Activated naive CD8-positive, alpha-beta T cell treated with anti-CD3 and anti-CD28 coated beads for 36 hours (primary cell): ENCODE measurements at regions not wholly inside any gene's neighbourhood (a gene's known extent, or its start where the extent isn't known, plus 50 kb on each side); places are given as distances from the start of the nearest gene placed in this dataset.

Experiments used
- DNase-seq: peaks from one replicate; pipeline ENCODE4 v3.0.0; 2021
- H3K27ac Mint-ChIP-seq: one replicate; pipeline ENCODE4 v1.8.0; 2022; ENCODE audit warnings: mild to moderate bottlenecking, moderate library complexity, mixed read lengths
- H3K27me3 Mint-ChIP-seq: one replicate; pipeline ENCODE4 v1.8.0; 2022; ENCODE audit warnings: mild to moderate bottlenecking, mixed read lengths
- H3K36me3 Mint-ChIP-seq: one replicate; pipeline ENCODE4 v1.8.0; 2021; ENCODE audit warnings: mild to moderate bottlenecking, mixed read lengths
- H3K4me1 Mint-ChIP-seq: one replicate; pipeline ENCODE4 v1.8.0; 2021; ENCODE audit warnings: mixed read lengths
- H3K4me3 Mint-ChIP-seq: one replicate; pipeline ENCODE4 v1.8.0; 2022; ENCODE audit warnings: mild to moderate bottlenecking, moderate library complexity, mixed read lengths
- H3K9me3 Mint-ChIP-seq: one replicate; pipeline ENCODE4 v1.8.0; 2022; ENCODE audit warnings: mixed read lengths

DNA sequence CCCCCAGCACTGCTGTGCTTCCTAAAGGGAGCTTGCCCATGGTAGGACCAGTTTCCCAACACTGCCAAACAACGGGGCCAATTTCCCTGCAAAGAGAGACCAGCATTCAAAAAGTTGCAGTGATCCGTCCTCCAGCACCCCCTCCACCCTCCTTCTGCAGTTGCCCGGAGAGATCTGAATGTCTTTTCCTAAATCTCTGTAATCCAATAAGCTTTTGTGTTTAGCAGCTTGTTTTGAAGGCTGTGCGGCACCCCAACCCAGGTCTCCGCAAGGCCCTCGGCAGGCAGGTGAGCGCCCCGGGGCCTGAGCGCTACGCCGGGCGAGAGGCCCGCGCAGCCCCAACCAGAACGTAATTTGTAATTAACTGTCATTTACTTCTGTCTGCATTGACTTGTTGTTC, 366.9 kb upstream of the IRX2 start:
- Mint-ChIP-seq H3K36me3 (no peaks in the 10 kb centered on the region), H3K4me1 (peaks cover 2% of the 10 kb centered on the region), H3K27ac (no peak overlapping the region), H3K4me3 (no peak overlapping the region), H3K27me3 (peaks cover 79% of the 10 kb centered on the region), H3K9me3 (peaks cover 2% of the 10 kb centered on the region)
- no peak for DNase-seq

DNA sequence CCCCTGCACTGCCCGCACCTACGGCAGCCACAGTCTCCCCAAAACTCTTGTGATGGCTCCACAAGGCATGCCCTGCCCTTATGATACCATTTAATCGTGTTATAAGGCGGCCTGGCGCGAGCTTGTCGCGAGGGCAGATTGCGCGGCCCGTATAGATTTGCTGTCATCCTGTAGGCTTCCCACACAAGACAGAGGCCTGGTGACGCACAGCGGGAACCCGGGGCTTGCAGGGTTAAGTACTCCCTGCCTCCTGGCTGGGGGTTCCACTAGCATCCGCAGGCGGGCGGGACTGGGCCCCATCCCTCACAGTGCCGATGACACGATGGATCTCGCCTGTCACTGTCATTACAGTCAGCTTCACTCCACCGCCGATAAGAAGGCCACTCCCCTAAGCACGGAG, 364.9 kb upstream of the IRX2 start:
- Mint-ChIP-seq H3K27ac (no peak overlapping the region), H3K9me3 (peaks cover 2% of the 10 kb centered on the region), H3K27me3 (peaks cover 63% of the 10 kb centered on the region), H3K4me3 (no peak overlapping the region), H3K4me1 (no peaks in the 10 kb centered on the region), H3K36me3 (no peaks in the 10 kb centered on the region)
- DNase-seq: no peak

DNA sequence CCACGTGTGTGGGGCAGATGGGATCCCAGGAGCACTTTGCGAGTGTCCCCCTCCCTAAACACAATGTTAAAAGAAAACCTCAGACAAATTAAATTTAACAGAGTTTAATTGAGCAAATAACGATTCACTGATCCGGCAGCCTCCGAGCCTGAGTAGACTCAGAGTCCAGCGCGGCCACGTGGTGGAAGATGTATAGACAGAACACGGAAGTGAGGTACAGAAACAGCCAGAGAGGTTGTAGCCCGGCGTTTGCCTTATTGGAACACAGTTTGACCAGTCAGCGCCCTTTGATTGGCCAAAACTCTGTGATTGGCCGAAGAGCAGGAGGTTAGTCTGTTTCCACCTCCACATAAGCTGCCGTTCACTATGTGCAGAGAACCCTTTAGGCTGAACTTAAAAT, 363.0 kb upstream of the IRX2 start:
- Mint-ChIP-seq H3K27ac (no peak overlapping the region), H3K9me3 (peaks cover 2% of the 10 kb centered on the region), H3K27me3 (peaks cover 47% of the 10 kb centered on the region), H3K36me3 (no peaks in the 10 kb centered on the region), H3K4me3 (no peak overlapping the region), H3K4me1 (no peaks in the 10 kb centered on the region)
- DNase-seq: no peak

DNA sequence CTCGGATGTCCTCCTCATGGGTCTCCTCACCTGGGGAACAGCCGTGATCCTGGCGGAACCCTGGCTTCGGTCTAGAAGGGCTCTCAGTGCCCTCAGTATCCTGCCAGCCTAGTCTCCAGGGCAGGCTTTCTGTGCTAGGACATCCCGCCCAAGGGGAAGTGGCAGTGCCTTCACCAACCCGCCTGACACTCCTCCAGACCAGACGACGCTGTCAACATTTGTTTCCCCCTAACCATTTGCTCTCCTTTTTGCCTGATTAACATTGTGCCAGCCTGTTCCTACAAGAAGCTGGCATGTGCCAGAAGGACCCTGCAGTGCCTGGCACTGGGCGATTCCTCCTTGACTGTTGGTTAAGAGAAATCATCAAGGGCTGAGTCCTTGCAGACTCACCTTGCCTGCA, 358.9 kb upstream of the IRX2 start:
- peaks cover 2% of the 10 kb centered on the region for H3K9me3 Mint-ChIP-seq
- H3K27me3 Mint-ChIP-seq: peaks cover 32% of the 10 kb centered on the region
- H3K36me3 Mint-ChIP-seq: no peaks in the 10 kb centered on the region
- no peak overlapping the region for H3K27ac Mint-ChIP-seq
- DNase-seq: no peak
- H3K4me1 Mint-ChIP-seq: no peaks in the 10 kb centered on the region
- no peak overlapping the region for H3K4me3 Mint-ChIP-seq

DNA sequence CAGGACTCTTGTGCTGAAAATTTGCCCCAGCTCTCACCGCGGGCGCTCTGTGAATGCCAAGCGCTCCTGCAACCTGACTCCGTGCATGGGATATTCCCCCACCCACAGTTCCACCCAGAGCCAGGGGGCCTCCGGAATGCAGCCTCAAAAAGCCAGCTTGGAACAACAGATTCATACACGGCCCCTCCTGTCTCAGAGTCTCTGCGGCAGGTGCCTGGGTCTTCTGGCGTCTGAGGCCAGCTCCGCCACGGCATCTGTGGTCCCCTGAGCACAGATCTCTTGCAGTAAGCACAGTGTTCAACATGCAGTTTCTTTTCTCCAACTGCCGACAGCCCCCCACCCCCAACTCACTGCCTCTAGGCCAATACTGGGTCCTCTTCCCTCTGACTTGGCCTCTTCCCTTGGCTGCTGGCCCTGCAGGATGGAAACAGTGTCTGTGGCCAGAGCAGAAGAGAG, 355.7 kb upstream of the IRX2 start:
- peaks cover 56% of the 10 kb centered on the region for H3K27me3 Mint-ChIP-seq
- no peaks in the 10 kb centered on the region for H3K9me3 Mint-ChIP-seq
- DNase-seq: no peak
- H3K4me1 Mint-ChIP-seq: no peaks in the 10 kb centered on the region
- no peak overlapping the region for H3K4me3 Mint-ChIP-seq
- H3K27ac Mint-ChIP-seq: no peak overlapping the region
- H3K36me3 Mint-ChIP-seq: no peaks in the 10 kb centered on the region

DNA sequence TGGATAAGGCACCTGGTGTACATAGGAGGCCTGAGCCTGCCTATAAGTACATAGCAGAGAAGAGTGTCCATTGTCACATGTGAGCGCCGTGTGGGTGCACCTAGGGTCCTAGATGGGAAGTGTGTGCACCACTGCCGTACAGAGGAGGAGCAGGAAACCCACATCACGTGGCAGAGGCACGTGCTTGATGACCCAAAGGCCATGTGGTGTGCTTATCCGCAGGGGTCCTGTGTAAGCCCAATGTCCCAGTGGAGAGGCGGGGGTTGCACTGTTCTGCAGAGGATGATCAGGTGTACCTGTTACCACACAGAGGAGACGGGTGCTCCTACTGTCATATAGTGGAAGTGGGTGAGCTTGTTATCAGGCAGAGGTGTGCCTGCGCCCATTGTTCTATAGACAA, 354.1 kb upstream of the IRX2 start:
- Mint-ChIP-seq H3K27me3 (peaks cover 69% of the 10 kb centered on the region), H3K4me1 (no peaks in the 10 kb centered on the region), H3K36me3 (no peaks in the 10 kb centered on the region), H3K4me3 (no peak overlapping the region), H3K27ac (no peak overlapping the region), H3K9me3 (no peaks in the 10 kb centered on the region)
- DNase-seq: no peak

DNA sequence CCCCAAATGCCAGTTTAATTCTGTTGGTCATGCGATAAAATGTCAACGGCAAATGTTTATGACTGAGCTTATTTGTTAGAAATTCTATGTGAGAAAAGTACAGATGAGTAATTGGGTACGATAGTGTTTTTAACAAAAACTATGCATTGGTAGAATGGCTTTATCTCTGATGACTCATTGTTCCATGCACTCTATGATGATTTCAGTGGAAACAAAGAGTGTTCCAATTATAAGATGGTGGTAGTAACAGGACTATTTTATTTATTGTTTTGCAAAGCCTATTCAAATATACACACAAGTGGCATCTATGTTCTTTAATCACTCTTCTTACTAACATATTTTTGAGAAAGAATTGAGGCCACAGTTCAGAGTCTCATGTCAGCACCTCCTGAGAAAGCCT, 353.7 kb upstream of the IRX2 start:
- Mint-ChIP-seq H3K27ac (no peak overlapping the region), H3K4me1 (no peaks in the 10 kb centered on the region), H3K4me3 (no peak overlapping the region), H3K36me3 (no peaks in the 10 kb centered on the region), H3K9me3 (no peaks in the 10 kb centered on the region), H3K27me3 (peaks cover 69% of the 10 kb centered on the region)
- no peak for DNase-seq

DNA sequence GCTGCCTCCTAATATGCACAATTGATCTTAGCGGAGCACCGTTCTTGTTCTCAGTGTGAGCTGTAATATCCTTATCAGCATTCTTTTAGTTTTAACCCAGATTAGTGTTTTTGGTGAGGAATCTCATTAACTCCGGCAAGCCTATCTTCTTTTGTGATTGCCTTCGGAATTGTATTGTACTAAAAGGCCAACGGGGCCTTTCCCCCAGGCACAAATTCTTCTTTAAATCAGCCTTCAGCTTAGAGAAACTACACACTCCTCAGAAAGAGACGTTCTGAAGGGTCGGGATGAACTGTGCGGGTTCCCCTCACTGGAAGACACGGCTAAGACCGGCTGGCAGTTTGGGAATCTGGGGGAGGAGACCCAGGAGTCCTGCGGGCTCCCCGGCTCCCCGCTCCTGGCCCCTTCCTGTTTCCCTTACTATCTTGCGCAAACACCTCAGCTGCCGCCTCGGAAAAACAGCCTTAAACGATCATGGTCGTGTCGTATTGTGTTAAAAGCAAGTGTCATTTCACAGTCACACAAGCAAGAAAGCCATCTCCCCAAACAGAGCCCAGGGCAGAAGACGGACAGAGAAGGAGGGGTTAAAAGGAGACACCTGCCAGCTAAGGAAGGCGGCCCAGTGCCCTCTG, 353.1 kb upstream of the IRX2 start:
- no peak for DNase-seq
- no peaks in the 10 kb centered on the region for H3K36me3 Mint-ChIP-seq
- H3K4me1 Mint-ChIP-seq: no peaks in the 10 kb centered on the region
- H3K27me3 Mint-ChIP-seq: peaks cover 69% of the 10 kb centered on the region
- H3K4me3 Mint-ChIP-seq: no peak overlapping the region
- H3K9me3 Mint-ChIP-seq: no peaks in the 10 kb centered on the region
- H3K27ac Mint-ChIP-seq: no peak overlapping the region

DNA sequence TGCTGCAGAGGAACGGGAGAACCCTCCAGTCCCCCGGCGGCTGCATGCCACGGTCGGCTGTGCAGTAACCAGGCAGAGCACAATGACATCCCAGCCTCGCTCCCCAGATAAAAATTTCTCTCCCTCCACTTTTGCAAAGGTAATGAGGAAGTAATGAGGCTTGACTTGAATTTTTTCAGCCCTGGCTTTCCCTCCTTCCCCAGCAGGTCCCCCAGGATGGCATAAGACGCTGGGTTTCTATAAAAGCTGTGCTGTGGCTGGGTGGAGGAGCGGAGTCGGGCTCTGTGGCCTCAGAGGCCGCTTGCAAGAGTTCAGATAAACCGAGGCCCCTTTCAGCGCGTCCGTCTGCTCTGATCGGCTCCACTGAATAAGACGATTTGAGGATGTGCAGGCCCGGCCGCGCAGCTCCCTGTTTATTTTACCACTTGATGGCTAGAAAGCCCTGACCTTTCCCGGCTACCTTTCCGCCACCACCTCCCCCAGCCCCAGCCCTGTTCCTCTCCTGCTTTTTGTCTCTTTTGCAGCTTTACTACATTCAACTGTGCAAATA, 351.9 kb upstream of the IRX2 start:
- DNase-seq: no peak
- Mint-ChIP-seq H3K27me3 (peaks cover 63% of the 10 kb centered on the region), H3K9me3 (no peaks in the 10 kb centered on the region), H3K4me1 (no peaks in the 10 kb centered on the region), H3K36me3 (no peaks in the 10 kb centered on the region), H3K27ac (no peak overlapping the region), H3K4me3 (no peak overlapping the region)

DNA sequence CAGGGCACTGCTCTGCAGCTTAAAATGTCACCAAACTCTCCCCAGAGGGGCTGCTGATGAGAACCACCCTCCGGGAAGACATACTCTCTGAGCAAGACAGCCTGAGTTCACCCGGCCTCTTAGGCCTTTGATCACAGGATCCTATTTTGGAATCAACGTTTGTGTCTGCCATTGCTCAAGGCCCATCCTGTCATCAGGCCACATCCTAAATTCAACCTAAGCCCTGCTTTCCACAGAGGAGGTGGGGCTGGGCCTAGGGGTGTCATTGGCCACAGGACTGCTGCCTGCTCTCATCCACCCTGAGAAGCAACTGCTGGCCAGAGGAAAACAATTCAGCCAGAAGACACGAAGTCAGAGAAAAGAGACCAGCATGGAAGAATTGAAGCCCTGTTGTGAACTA, 351.1 kb upstream of the IRX2 start:
- Mint-ChIP-seq H3K36me3 (no peaks in the 10 kb centered on the region), H3K4me1 (no peaks in the 10 kb centered on the region), H3K4me3 (no peak overlapping the region), H3K27me3 (peaks cover 56% of the 10 kb centered on the region), H3K9me3 (no peaks in the 10 kb centered on the region), H3K27ac (no peak overlapping the region)
- DNase-seq: no peak

DNA sequence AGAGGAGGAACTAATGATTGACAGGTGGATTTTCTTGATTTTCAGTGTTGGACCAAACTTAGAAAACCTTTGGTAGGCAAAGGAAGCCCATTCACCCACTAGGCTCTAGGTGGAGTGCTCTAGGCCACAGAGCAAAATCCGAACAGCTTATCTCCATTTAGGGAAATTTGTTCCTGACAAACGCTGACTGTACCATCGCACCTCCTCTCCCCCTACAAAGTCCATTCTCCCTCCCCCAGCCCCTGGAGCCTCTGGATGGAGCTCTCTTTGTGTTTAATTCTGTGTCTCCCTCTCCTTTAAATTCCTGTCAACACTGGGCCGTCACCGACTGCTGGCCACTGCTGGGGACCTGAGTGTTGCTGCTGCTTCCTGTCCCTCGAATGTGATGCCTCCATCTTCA, 350.1 kb upstream of the IRX2 start:
- Mint-ChIP-seq H3K4me1 (no peaks in the 10 kb centered on the region), H3K9me3 (no peaks in the 10 kb centered on the region), H3K36me3 (no peaks in the 10 kb centered on the region), H3K27me3 (peaks cover 50% of the 10 kb centered on the region), H3K4me3 (no peak overlapping the region), H3K27ac (no peak overlapping the region)
- no peak for DNase-seq

DNA sequence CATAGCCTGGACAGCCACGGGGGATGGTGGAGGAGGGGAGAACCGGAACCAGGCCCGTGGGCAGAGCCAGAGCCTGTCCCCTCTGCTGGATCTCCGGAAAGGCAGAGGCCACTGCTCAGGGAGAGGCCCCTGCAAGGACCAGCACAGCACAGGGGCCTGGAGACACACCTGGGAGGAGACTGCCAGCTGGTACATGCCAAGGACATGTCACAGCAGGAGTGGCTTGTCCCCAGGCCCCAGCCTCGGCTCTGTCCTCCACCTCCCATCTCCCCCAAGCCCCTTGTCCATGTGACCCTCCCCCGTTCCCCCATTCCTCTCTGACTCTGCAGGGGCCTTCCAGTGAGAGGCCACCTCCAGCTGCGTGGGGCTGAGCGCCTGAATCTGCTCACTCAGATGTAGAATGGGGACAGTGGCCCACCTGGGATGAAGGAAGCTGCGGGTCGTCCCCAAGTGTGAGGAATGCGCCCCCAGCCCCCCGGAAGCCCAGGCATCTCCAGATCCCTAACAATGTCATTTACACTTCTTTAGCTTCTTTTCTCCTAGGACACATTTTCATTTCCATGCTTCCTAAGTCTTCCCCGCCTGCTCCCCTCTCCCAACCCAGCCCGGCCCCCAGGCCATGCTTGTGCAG, 349.6 kb upstream of the IRX2 start:
- DNase-seq: no peak
- Mint-ChIP-seq H3K4me3 (no peak overlapping the region), H3K36me3 (no peaks in the 10 kb centered on the region), H3K27ac (no peak overlapping the region), H3K4me1 (no peaks in the 10 kb centered on the region), H3K27me3 (peaks cover 49% of the 10 kb centered on the region), H3K9me3 (no peaks in the 10 kb centered on the region)

DNA sequence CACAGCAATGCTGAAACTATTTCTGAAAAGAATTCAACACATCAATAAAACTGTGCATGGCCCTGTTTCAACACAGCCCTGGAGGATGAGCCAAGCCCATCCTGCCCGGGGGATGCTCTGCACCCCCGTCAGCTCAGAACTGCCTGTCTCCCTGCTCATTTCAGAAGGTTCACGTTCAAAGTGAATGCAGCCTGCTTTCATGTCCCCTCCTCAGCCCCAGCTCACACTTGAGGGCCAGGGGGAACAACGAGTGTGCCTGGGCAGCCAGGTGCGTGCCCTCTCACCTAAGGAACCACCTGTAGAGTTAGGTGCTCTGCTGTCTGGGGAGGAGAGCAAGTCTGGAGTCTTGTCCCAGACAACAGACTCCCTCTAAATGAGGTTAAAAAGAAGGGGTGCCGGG, 348.5 kb upstream of the IRX2 start:
- no peaks in the 10 kb centered on the region for H3K9me3 Mint-ChIP-seq
- no peaks in the 10 kb centered on the region for H3K36me3 Mint-ChIP-seq
- no peak overlapping the region for H3K27ac Mint-ChIP-seq
- peaks cover 41% of the 10 kb centered on the region for H3K27me3 Mint-ChIP-seq
- H3K4me1 Mint-ChIP-seq: no peaks in the 10 kb centered on the region
- no peak for DNase-seq
- H3K4me3 Mint-ChIP-seq: no peak overlapping the region

DNA sequence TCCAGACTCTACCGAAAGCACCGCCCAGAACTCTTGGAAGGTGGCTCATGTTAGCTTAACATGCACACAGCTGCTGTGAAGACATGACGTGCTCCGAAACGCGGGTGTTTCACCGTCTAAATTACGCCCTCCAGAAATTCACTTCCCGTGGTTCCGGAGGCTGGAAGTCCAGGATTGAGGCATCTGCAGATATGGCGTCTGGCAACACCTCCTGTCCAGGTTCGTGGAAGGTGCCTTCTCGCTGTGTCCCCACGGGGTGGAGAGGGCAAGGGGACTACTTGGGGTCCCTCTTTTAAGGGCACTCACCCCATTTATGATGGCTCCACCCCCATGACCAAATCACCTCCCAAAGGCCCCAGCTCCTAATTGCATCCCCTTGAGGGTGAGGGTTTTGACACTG, 348.0 kb upstream of the IRX2 start:
- Mint-ChIP-seq H3K4me3 (no peak overlapping the region), H3K36me3 (no peaks in the 10 kb centered on the region), H3K9me3 (no peaks in the 10 kb centered on the region), H3K4me1 (no peaks in the 10 kb centered on the region), H3K27ac (no peak overlapping the region), H3K27me3 (peaks cover 37% of the 10 kb centered on the region)
- DNase-seq: no peak

DNA sequence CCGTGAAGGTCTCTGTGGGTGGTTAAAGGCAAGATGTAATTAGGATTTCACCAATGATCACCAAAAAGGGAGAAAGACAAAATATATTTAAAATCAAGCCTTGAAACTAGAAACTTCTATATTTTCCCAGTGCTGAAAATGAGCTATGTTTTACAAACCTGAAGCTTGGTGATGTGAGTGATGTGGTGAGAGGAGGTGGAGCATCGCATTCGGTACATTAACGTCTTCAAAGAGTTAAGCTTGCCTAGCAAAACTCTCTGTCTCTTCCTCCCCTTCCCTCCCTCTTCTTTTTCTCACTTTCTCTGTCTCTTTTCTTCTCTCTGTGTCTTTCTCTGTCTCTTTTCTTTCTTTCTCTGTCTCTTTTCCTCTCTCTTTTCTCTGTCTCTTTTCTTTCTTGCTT, 347.3 kb upstream of the IRX2 start:
- no peak for DNase-seq
- Mint-ChIP-seq H3K9me3 (peaks cover 2% of the 10 kb centered on the region), H3K4me3 (no peak overlapping the region), H3K36me3 (no peaks in the 10 kb centered on the region), H3K4me1 (no peaks in the 10 kb centered on the region), H3K27me3 (peaks cover 30% of the 10 kb centered on the region), H3K27ac (no peak overlapping the region)

DNA sequence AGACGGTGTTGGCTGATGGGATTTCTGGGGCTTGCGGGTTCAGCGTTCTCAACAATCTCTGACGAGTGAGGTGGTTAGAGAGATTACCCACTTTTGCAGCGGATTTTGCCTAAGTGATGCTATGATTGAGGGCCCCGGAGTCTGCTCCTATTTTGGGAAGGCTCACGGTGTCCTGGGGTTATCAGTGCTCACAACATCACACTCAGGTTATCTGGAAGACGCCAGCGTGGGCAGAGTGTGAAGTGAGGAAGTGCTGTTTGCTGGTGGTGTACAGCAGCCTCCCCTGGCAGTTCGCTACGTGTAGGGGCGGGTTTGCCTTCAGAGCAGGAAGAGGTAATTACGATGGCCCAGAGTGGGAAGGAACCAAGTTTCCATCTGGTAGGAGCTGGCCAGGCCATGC, 341.2 kb upstream of the IRX2 start:
- H3K27me3 Mint-ChIP-seq: peaks cover 4% of the 10 kb centered on the region
- H3K9me3 Mint-ChIP-seq: peaks cover 2% of the 10 kb centered on the region
- no peak overlapping the region for H3K4me3 Mint-ChIP-seq
- no peaks in the 10 kb centered on the region for H3K4me1 Mint-ChIP-seq
- no peak for DNase-seq
- no peaks in the 10 kb centered on the region for H3K36me3 Mint-ChIP-seq
- H3K27ac Mint-ChIP-seq: no peak overlapping the region
